M059J (cell line): ENCODE measurements at regions not wholly inside any gene's neighbourhood (a gene's known extent, or its start where the extent isn't known, plus 50 kb on each side); places are given as distances from the start of the nearest gene placed in this dataset.

Source experiments
- DNase-seq: peaks from one replicate; pipeline ENCODE4 v3.0.0-alpha.2; 2012; ENCODE audit warnings: low read depth

DNA sequence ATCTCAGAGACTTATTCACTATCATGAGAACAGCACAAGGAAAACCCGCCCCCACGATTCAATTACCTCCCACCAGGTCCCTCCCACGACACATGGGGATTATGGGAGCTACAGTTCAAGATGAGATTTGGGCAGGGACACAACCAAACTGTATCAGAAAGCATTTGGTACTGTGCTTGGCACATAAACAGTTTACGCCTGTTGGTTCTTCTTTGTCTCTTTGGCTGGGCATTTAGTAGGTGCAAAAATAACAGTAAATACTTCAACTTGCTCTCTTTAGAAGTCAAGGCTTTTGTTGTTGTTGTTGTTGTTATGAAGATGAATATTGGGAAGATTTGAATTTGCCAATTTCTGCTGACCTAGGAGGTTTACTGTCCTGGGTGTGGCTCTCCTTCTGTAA is 175.4 kb upstream of the IGSF21 start:
- no peak for DNase-seq

DNA sequence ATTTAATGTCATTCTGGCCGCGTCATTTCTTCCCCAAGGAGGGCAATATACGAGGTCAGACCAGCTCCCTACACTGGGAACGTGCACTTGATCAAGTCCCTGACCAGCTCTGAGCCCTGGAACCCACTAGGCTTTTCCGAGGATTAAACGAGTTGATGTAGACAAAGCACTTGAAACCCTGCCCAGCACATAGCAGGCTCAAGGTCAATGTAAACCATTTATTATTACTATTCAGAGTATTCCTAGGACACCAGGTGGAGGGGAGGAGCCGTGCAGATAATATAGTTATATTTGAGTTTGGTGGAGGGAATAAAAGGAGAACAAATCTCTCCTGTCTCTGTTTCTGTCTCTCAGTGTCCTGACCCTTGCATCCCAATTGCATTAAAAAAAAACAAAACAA is 174.1 kb upstream of the IGSF21 start:
- no peak for DNase-seq

- DNase-seq, result no peak
Observed at GRCh38 chr1:17933971-17934370, 173.6 kb upstream of the IGSF21 start.

DNA sequence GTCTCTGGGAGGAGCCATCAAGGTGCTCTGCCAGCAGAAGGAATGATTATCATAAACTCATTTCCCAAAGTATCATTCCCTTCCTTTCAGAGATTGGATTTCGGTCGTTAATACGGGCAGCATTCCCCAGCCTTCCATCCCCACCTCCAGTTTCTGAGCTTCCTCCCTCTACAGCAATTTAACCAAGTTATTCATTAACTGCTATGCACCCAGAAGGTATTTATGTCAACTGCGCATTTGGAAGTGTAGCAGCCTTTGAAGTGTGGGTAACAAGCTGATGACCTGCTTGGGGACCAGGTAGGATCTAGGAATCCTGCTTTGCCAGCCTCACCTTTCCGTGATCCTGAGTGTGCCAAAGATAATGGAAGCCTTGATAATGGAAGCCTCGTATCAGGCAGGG is 172.4 kb upstream of the IGSF21 start:
- DNase-seq, result no peak

GRCh38 chr1:17941431-17942189 is 166.0 kb upstream of the IGSF21 start:
- DNase-seq, result no peak

GRCh38 chr1:17943506-17943905 is 164.1 kb upstream of the IGSF21 start:
- no peak for DNase-seq

GRCh38 chr1:17944646-17945045 is 163.0 kb upstream of the IGSF21 start:
- peak; percentile 28 for DNase-seq

GRCh38 chr1:17946434-17946833 is 161.2 kb upstream of the IGSF21 start:
- DNase-seq, result no peak

- no peak for DNase-seq
Observed at GRCh38 chr1:17948594-17948993, 159.0 kb upstream of the IGSF21 start.

DNA sequence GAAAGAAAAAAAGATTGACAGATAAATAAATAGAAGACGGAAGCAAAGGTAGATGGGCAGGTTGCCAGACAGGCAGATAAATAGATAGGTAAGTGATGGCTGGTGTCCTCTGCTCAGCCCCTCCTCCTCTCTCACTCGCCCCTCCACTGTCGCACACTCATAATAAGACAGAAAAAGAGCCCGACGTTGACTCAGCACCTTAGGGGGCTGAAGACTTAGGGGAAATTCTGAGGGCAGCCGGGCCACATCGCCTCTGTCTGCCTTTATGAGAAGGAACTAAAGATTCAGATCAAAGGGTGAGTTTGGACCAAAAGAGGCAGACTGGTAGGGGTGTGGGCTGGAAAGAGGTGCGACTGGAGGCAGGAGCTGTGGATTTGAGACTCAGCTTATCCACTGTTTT is 158.1 kb upstream of the IGSF21 start:
- DNase-seq, result no peak

- DNase-seq, result no peak
Observed at GRCh38 chr1:17950728-17951127, 156.9 kb upstream of the IGSF21 start.

DNA sequence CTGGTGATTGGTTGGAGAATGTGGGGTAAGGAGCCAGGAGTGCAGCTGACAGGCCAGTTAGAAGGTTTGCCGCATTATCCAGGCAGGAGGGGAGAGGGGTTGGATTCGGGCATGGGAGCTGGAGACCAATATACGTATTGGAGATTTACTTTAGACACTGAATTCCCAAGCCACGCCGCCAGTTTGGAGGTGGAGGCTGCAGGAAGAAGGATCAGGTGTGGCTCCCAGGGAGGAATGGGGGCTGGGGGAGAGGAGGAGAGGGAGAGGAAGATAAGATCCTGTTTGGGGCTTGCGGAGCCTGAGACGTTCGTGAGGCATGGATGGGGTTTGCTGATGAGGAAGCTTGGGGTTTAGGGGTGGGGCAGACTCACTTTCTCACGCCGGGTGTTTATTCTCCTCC is 155.1 kb upstream of the IGSF21 start:
- DNase-seq, result no peak

DNA sequence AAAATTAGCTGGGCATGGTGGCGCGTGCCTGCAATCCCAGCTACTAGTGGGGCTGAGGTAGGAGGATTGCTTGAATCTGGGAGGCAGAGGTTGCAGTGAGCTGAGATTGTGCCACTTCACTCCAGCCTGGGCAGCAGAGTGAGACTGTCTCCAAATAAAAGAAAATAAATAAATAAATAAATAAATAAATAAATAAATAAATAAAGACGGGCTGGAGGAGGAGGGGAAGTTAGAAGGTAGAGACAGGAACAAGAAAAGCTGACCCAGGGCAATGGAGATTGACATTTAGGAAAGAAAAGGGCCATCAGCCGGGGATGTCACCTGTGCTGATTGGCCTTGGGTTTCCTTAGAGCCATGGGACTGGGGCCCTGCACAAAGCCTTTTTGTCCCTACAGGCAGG is 153.7 kb upstream of the IGSF21 start:
- DNase-seq, result no peak

- DNase-seq, result peak; percentile 7
Observed at GRCh38 chr1:17955302-17956285, 152.0 kb upstream of the IGSF21 start.

GRCh38 chr1:17957588-17958267 is 149.9 kb upstream of the IGSF21 start:
- DNase-seq, result no peak

DNA sequence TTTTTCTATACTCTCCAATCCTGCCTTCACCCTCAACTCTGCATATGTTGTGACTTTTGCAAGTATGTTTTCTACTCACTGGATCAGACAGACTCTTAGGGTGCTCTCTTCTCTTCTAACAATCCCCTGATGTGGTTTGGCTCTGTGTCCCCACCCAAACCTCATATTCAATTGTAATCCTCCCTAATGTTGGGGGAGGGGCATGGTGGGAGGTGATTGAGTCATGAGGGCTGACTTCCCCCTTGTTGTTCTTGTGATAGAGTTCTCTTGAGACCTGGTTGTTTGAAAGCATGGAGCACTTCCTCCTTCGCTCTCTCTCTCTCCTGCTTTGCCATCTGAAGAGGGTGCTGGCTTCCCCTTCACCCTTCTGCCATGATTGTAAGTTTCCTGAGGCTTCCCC is 148.9 kb upstream of the IGSF21 start:
- no peak for DNase-seq

- no peak for DNase-seq
Observed at GRCh38 chr1:17963513-17963912, 144.1 kb upstream of the IGSF21 start.

GRCh38 chr1:17965515-17966100 is 142.0 kb upstream of the IGSF21 start:
- no peak for DNase-seq

- DNase-seq, result no peak
Observed at GRCh38 chr1:17966341-17966740, 141.3 kb upstream of the IGSF21 start.

DNA sequence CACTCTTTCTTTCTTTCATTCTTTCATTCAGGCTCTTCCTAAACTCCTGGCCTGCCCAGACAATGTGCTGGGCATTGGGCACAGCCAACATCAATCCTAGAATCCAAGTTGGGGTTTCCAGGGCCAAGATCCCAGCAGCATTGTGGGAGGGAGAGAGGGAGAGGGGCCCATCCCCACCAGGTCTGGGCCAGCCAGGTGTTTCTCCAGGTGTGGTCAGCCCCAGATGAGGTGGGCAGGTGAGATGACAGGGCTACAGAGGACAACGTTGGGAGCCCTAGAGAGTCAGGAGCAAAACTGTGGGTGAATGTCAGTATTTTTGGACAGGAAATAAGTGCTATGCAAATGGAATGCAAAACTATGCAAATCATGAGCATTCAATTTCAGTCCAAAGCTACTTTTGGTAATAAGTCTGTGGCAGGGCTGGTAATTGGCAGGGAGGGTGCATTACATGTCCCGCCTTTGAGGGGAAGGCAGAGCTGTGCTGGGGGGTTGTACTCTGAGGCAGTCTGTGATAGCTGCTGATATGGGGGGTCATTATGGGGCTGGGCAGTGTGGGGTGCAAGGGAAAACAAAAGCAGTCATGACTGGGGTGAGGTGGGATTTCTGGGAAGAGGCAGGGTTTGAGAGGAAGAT is 139.9 kb upstream of the IGSF21 start:
- DNase-seq, result no peak

GRCh38 chr1:17970757-17971156 is 136.8 kb upstream of the IGSF21 start:
- no peak for DNase-seq

- no peak for DNase-seq
Observed at GRCh38 chr1:17973694-17974093, 133.9 kb upstream of the IGSF21 start.
